ENCODE measurements at regions not wholly inside any gene's neighbourhood (a gene's known extent, or its start where the extent isn't known, plus 50 kb on each side); places are given as distances from the start of the nearest gene placed in this dataset.

DNA sequence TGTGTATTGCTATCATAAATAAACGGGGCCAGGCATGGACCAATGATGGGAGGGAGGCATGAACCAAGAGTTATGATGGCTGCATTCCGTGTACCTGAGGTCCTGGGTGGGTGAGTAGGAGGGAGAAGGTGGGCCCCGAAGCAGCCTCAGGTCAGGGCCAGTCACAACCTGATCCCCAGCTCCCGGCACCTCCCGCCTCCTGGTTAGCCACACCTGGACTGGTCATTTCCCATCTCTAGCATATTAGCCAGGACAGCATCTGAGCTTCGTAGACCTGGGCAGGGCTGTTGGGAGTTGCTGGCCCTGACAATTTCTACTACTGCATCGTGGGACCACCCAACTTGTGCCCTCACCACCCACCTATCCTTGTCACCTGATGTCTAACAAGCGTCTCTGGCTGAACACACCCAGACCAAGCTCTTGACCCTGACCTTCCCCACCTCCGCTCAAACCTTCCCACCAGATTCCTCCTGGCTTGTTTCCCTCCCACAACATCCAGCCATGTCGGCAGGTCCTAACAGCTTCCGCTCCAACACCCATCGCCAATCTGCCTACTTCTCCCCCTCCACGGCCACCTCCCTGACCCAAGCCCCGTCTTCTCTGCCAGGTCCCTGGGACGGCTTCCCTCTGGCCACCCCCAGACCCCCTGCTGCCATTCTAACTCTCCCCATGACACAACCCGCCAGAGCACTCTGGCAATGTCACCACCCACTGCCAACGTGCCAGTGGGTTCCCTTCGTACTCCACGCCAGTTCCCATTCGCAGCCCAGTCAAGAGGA, 133.8 kb upstream of the IQSEC1 start:
- no peak overlapping the region for H3K9ac ChIP-seq (ENCODE audit: low read depth, low read length)
- H3K4me3 ChIP-seq (ENCODE audit: low read depth, low read length) = no peak overlapping the region
- H3K9me3 ChIP-seq (ENCODE audit: control insufficient read depth, insufficient read depth, low read length) = no peaks in the 10 kb centered on the region
- no peaks in the 10 kb centered on the region for H3K36me3 ChIP-seq (ENCODE audit: control insufficient read depth, insufficient read depth, low read length)
- no peak overlapping the region for H3K27ac ChIP-seq (ENCODE audit: low read depth, low read length)
- no peaks in the 10 kb centered on the region for H3K4me1 ChIP-seq (ENCODE audit: control insufficient read depth, insufficient read depth, low read length)
- no peaks in the 10 kb centered on the region for H3K27me3 ChIP-seq (ENCODE audit: control insufficient read depth, insufficient read depth, low read length)

DNA sequence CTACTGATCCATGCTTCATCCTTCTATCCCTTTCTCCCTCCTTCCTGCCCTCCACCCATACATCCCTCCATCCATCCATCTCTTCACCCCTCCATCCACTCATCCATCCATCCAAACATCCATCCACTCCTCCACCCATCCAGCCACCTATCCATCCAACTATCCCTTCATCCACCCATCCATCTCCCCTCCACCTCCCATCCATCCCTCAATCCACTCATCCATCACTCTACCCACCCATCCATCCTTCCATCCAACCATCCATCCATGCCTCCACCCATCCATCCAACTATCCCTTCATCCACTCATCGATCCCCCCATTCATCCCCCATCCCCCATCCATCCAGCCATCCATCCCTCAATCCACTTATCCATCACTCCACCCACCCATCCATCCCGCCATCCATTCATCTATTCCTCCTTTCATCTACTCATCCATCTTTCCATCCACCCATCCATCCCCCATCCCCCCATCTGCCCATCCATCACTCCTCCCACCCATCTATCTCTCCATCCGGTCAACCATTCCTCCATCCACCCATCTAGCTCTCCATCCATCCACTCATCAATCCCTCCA, 132.4 kb upstream of the IQSEC1 start:
- H3K27ac ChIP-seq (ENCODE audit: low read depth, low read length) = no peak overlapping the region
- H3K4me3 ChIP-seq (ENCODE audit: low read depth, low read length) = no peak overlapping the region
- no peaks in the 10 kb centered on the region for H3K9me3 ChIP-seq (ENCODE audit: control insufficient read depth, insufficient read depth, low read length)
- H3K9ac ChIP-seq (ENCODE audit: low read depth, low read length) = no peak overlapping the region
- H3K27me3 ChIP-seq (ENCODE audit: control insufficient read depth, insufficient read depth, low read length) = no peaks in the 10 kb centered on the region
- no peaks in the 10 kb centered on the region for H3K4me1 ChIP-seq (ENCODE audit: control insufficient read depth, insufficient read depth, low read length)
- no peaks in the 10 kb centered on the region for H3K36me3 ChIP-seq (ENCODE audit: control insufficient read depth, insufficient read depth, low read length)

- Histone ChIP-seq H3K9me3 (ENCODE audit: control insufficient read depth, insufficient read depth, low read length) (no peaks in the 10 kb centered on the region), H3K4me1 (ENCODE audit: control insufficient read depth, insufficient read depth, low read length) (no peaks in the 10 kb centered on the region), H3K9ac (ENCODE audit: low read depth, low read length) (no peak overlapping the region), H3K27me3 (ENCODE audit: control insufficient read depth, insufficient read depth, low read length) (no peaks in the 10 kb centered on the region), H3K27ac (ENCODE audit: low read depth, low read length) (no peak overlapping the region), H3K36me3 (ENCODE audit: control insufficient read depth, insufficient read depth, low read length) (no peaks in the 10 kb centered on the region), H3K4me3 (ENCODE audit: low read depth, low read length) (no peak overlapping the region)
Observed at GRCh38 chr3:13204177-13204581, 130.9 kb upstream of the IQSEC1 start.

DNA sequence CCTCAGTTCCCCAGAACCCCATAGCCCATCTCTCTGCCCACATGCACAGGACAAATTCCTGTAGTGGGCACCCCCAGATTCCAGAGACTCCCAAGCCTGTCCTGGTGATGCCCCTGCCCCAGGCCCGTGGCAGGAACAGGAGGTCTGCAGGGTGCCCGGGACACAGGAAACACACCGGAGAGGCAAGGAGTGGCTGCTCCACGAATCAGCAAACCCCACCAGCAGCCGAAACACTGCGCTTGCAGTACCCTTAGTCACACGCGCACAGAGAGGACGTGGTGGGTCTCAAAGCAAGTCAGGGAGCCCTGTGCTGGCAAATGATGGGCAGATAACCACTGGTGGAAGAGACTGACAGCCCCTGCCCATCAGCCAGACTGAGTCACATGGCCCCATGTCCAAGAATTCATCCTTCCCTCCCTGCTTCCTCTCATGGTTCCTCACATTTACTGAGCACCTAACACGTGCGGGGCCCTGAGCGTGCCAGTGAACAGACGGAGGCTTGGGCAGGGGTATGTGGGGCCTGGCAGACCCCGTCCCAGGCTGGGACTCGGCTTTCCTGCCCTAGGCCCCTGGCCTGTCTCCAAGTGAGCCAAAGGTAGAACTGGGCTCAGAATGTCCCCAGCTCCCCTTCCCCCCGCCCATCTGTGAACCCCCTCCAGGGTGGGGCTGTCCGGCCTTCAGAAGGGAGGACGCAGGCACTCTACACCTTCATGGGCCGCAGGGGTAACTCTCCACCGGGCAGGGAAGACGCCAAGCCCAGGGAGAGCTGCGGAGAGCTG, 130.4 kb upstream of the IQSEC1 start:
- H3K9me3 ChIP-seq (ENCODE audit: control insufficient read depth, insufficient read depth, low read length) = no peaks in the 10 kb centered on the region
- H3K9ac ChIP-seq (ENCODE audit: low read depth, low read length) = no peak overlapping the region; the same call in 1 of the 2 replicates
- no peak overlapping the region for H3K27ac ChIP-seq (ENCODE audit: low read depth, low read length)
- H3K27me3 ChIP-seq (ENCODE audit: control insufficient read depth, insufficient read depth, low read length) = no peaks in the 10 kb centered on the region
- no peaks in the 10 kb centered on the region for H3K4me1 ChIP-seq (ENCODE audit: control insufficient read depth, insufficient read depth, low read length)
- no peaks in the 10 kb centered on the region for H3K36me3 ChIP-seq (ENCODE audit: control insufficient read depth, insufficient read depth, low read length)
- H3K4me3 ChIP-seq (ENCODE audit: low read depth, low read length) = no peak overlapping the region

- Histone ChIP-seq H3K4me3 (ENCODE audit: low read depth, low read length) (no peak overlapping the region), H3K4me1 (ENCODE audit: control insufficient read depth, insufficient read depth, low read length) (no peaks in the 10 kb centered on the region), H3K9me3 (ENCODE audit: control insufficient read depth, insufficient read depth, low read length) (no peaks in the 10 kb centered on the region), H3K27me3 (ENCODE audit: control insufficient read depth, insufficient read depth, low read length) (no peaks in the 10 kb centered on the region), H3K9ac (ENCODE audit: low read depth, low read length) (no peak overlapping the region), H3K27ac (ENCODE audit: low read depth, low read length) (no peak overlapping the region), H3K36me3 (ENCODE audit: control insufficient read depth, insufficient read depth, low read length) (no peaks in the 10 kb centered on the region)
Observed at GRCh38 chr3:13202744-13203397, 129.6 kb upstream of the IQSEC1 start.

- H3K9ac ChIP-seq (ENCODE audit: low read depth, low read length) = no peak overlapping the region
- no peak overlapping the region for H3K4me3 ChIP-seq (ENCODE audit: low read depth, low read length)
- no peaks in the 10 kb centered on the region for H3K4me1 ChIP-seq (ENCODE audit: control insufficient read depth, insufficient read depth, low read length)
- H3K27ac ChIP-seq (ENCODE audit: low read depth, low read length) = no peak overlapping the region
- H3K36me3 ChIP-seq (ENCODE audit: control insufficient read depth, insufficient read depth, low read length) = no peaks in the 10 kb centered on the region
- H3K27me3 ChIP-seq (ENCODE audit: control insufficient read depth, insufficient read depth, low read length) = no peaks in the 10 kb centered on the region
- H3K9me3 ChIP-seq (ENCODE audit: control insufficient read depth, insufficient read depth, low read length) = no peaks in the 10 kb centered on the region
Observed at GRCh38 chr3:13201851-13202250, 128.6 kb upstream of the IQSEC1 start.

DNA sequence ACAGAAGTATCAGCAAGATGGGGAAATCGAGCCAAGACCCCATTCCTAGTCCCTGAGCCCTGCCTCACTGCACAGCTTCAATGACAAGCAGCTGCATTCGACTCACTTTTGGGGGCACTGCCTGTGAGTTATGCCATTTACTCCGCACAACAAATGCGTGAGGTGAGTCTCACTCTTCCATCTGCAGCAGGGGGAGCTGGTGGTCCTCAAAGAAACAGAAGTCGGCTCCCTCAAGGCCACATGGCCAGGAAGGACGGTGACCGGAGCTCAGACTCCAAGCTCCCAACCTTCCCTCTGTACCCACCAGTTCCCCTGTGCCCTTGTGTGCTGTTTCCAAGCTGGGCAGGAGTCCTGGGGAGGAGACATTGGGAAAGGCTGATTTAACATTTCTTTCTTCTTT, 127.7 kb upstream of the IQSEC1 start:
- no peaks in the 10 kb centered on the region for H3K9me3 ChIP-seq (ENCODE audit: control insufficient read depth, insufficient read depth, low read length)
- no peak overlapping the region for H3K4me3 ChIP-seq (ENCODE audit: low read depth, low read length)
- H3K4me1 ChIP-seq (ENCODE audit: control insufficient read depth, insufficient read depth, low read length) = no peaks in the 10 kb centered on the region
- no peaks in the 10 kb centered on the region for H3K27me3 ChIP-seq (ENCODE audit: control insufficient read depth, insufficient read depth, low read length)
- no peak overlapping the region for H3K27ac ChIP-seq (ENCODE audit: low read depth, low read length)
- H3K36me3 ChIP-seq (ENCODE audit: control insufficient read depth, insufficient read depth, low read length) = no peaks in the 10 kb centered on the region
- H3K9ac ChIP-seq (ENCODE audit: low read depth, low read length) = no peak overlapping the region

GRCh38 chr3:13200465-13200864, 127.2 kb upstream of the IQSEC1 start:
- no peaks in the 10 kb centered on the region for H3K36me3 ChIP-seq (ENCODE audit: control insufficient read depth, insufficient read depth, low read length)
- no peaks in the 10 kb centered on the region for H3K27me3 ChIP-seq (ENCODE audit: control insufficient read depth, insufficient read depth, low read length)
- no peaks in the 10 kb centered on the region for H3K4me1 ChIP-seq (ENCODE audit: control insufficient read depth, insufficient read depth, low read length)

DNA sequence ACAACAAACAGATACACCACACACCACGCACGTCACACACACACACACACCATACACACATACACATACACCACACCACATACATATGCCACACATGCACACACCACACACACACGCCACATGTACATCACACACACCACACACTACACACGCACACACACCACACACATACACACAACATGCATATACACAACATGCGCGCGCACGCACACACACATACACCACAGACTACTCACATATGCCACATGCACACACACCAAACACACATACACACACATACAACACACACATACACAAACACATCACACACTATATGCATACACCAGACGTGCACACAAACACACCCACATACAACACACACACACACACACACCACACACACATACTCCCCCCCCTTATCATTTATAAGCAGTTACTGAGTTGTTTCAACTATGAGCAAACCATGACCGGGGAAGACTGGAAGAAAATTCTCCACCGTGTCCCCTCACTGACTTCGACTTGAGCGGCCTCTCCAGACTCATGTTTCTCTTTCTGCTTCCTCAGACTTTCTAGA, 126.7 kb upstream of the IQSEC1 start:
- Histone ChIP-seq H3K9ac (ENCODE audit: low read depth, low read length) (no peak overlapping the region), H3K27ac (ENCODE audit: low read depth, low read length) (no peak overlapping the region), H3K27me3 (ENCODE audit: control insufficient read depth, insufficient read depth, low read length) (no peaks in the 10 kb centered on the region), H3K4me3 (ENCODE audit: low read depth, low read length) (no peak overlapping the region), H3K9me3 (ENCODE audit: control insufficient read depth, insufficient read depth, low read length) (no peaks in the 10 kb centered on the region), H3K36me3 (ENCODE audit: control insufficient read depth, insufficient read depth, low read length) (no peaks in the 10 kb centered on the region), H3K4me1 (ENCODE audit: control insufficient read depth, insufficient read depth, low read length) (no peaks in the 10 kb centered on the region)

More at GRCh38 chr3:13200465-13200864, 127.2 kb upstream of the IQSEC1 start:
- Histone ChIP-seq H3K27ac (ENCODE audit: low read depth, low read length) (no peak overlapping the region), H3K4me3 (ENCODE audit: low read depth, low read length) (no peak overlapping the region), H3K9me3 (ENCODE audit: control insufficient read depth, insufficient read depth, low read length) (no peaks in the 10 kb centered on the region), H3K9ac (ENCODE audit: low read depth, low read length) (no peak overlapping the region)

GRCh38 chr3:13199006-13199776, 126.0 kb upstream of the IQSEC1 start:
- Histone ChIP-seq H3K4me3 (ENCODE audit: low read depth, low read length) (no peak overlapping the region), H3K4me1 (ENCODE audit: control insufficient read depth, insufficient read depth, low read length) (no peaks in the 10 kb centered on the region), H3K9me3 (ENCODE audit: control insufficient read depth, insufficient read depth, low read length) (no peaks in the 10 kb centered on the region), H3K9ac (ENCODE audit: low read depth, low read length) (no peak overlapping the region), H3K27ac (ENCODE audit: low read depth, low read length) (no peak overlapping the region), H3K27me3 (ENCODE audit: control insufficient read depth, insufficient read depth, low read length) (no peaks in the 10 kb centered on the region), H3K36me3 (ENCODE audit: control insufficient read depth, insufficient read depth, low read length) (no peaks in the 10 kb centered on the region)

Measured in HUES48 (cell line).